ENCODE measurements at regions not wholly inside any gene's neighbourhood (a gene's known extent, or its start where the extent isn't known, plus 50 kb on each side); places are given as distances from the start of the nearest gene placed in this dataset.

GRCh38 chr5:117732264-117732663 lies 1157.6 kb upstream of the SEMA6A start:
- TF ChIP-seq CTCF (IDR thresholded peaks at IDR 0.05) (no peak), POLR2A (IDR thresholded peaks at IDR 0.05) (no peak)
